NCI-H510A treated with DMSO at 0.1 percent for 48 hours (cell line): ENCODE measurements at regions not wholly inside any gene's neighbourhood (a gene's known extent, or its start where the extent isn't known, plus 50 kb on each side); places are given as distances from the start of the nearest gene placed in this dataset.
A peak's percentile ranks its signal among the peaks of the same experiment; 100 is the strongest.
"Not testable (repeated sequence)": the region's sequence is repeated elsewhere in the genome, so short reads cannot be mapped to it uniquely, and the experiment has no call there.

Experiments used
- DNase-seq: peaks from one replicate; lab custom pipeline; 2025; lab: John Stamatoyannopoulos, UW

DNA sequence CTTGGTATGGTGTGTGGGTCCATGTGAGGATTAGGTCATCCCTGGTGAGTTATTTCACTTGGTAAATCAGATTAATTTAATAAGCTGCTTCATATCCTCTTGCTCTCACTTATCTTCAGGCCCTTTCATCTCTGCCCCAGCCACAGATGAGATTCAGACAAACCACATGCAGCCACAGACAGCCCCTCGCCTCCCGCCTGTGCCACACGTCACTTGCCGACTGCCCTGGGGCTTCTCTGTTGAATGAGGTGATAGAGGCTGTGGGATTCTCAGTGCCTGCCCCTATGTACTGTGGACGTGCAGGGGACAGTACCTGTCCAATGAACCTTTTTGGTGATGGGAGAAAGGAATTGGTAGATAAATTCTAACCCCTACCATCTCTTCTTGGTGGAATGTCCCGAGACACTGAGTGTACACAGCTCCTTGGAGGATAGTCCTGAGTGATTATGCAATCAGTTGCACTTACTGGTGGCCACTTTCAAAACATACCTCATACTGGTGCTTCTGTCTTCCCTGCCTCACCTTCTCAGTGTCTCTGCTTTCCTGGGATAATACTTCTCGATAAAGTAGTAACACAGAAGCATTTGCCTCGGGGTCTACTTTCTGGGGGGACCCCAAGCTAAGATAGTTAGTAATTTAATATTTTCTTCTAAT lies 248.7 kb downstream of the TTC6 start:
- DNase-seq = no peak

DNA sequence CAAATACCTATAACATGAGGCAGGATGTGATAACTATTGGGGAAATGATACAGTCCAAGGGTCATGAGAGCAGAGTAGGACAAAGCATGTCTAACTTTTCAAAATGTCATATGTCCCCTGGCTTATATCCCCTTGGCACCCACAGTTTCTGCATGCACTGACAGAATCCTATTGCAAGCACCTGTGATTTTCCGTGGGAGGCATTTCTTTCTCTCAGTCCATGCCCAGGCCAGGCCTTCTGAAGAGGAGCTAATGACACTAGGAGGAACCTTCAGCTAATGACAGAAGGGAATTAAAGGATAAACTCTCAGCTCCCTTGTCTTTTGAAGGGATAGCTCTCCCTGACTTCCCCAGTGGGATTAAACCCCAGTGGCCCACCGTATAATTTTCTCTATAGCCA lies 249.2 kb downstream of the TTC6 start:
- no peak for DNase-seq

DNA sequence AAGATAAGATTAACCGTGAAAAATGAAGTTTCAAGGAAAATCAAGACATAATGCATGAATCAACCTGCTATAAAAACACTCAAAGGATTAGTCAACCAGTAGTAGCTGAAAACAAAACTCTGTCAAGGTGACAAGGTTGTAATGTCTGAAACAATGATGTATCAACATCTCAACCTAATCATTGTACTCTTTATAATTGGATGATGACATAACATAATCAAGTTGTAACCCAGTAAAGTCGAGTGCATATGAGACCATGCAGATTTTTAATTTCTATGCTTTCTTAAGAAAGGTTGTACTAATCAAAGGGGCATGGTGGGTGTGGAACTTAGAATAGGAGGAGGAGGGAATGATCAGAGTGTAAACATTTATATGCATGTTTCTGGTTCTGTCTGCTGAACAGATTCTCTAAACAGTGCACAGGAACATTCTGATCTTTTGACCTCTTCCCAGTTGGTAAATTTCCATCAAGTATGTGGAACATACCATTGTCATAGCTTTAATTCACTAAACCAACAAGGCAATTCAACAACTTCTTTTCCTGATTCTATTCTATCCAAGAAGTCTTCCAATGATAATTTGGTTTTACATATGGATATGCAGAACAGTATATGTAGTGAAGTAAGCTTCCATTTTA lies 253.7 kb downstream of the TTC6 start:
- no peak for DNase-seq

DNA sequence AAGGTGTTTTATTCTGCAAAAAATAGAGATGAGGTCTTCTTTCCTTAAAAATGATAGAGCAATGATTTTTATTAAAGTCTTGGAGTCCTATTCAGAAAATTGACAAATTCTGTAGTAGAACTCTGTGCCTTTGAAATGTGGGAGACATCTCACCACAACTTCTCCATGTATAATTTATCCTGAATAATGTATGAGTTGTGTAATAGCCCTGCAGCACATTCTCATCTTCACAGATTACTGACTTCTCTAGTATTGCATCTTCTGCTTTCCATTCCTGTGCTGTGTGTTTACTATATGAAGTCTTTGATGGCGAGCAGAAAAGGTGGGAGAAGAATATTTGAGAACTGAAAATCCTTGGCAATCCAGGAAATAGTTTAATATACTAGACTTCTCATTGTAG lies 255.6 kb downstream of the TTC6 start:
- DNase-seq = no peak

DNA sequence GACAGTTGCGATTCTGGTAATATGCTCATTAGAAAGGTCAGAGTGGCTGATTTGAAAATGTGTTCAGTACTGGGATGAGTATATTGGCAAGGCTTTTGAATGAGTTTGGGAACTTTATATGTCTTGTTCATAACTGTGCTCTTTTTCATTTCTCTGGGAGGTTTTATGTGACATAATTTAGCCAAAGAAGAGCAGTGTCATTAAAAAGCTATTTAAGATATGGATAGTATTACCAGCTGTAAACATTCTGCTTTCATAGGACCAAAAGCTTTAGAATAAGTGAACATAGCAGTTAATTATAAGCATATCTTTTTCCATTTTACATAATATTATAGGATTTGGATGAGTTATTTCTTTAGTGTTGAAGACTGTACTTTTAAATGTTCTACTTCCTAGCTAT lies 260.4 kb downstream of the TTC6 start:
- no peak for DNase-seq

DNA sequence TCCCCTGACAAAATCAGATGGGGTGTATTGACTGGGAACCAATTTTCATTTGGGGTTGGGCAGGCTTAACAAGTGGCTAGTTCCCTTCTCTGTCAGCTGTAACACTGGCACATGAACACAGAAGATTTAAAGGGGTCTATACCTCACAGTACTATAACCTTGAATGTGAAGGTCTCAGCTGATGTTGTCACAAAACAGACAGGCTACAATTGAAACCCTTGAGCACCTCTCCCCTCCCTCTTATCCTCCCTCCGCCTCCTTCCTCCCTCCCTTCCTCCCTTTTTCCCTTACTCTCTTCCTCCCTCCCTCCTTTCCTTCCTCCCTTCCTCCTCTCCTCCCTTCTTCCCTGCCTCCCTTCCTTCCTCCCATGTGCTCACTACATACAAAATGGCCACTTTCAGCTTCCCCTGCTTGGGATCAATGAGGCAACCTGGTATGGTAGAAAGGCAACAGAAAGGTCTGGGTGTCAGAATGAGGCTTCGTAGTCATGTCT lies 262.4 kb downstream of the TTC6 start:
- DNase-seq = no peak

DNA sequence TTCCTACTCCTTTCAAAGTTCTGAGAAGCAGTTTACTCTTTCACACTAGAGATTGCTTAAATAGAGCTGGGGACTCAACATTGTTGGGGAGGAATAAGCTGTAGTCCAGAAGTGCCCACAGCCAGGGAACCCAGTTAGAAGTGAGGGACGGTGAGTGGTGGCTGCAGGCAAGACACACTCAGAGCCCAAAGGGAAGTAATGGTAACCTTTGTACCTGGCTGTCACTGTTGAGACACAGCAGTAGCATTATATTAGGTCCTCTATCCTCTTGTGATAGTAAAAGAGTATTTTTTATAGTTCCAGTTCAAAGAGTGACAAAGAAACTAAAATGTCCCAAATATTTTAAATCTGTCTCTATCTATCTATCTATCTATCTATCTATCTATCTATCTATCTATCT lies 263.3 kb downstream of the TTC6 start:
- DNase-seq = no peak

DNA sequence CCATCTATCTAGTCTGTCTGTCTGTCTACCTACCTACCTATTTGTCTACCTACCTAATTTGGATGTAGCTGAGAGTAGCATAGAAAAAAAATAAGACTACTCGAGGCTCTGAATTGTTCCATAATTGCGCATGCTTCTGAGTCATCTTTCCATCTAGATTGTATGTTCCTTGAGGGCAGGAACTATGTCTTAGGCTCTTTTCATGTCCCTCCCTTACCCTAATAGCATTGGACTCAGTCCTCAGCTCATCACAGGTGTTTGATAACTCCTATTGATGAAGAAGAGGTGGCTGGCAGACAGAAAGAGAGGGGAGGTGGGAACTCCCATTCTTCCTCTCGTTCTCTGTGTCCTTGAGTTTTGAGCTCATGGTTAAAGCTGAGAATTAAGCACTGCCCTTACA lies 263.7 kb downstream of the TTC6 start:
- DNase-seq = no peak

DNA sequence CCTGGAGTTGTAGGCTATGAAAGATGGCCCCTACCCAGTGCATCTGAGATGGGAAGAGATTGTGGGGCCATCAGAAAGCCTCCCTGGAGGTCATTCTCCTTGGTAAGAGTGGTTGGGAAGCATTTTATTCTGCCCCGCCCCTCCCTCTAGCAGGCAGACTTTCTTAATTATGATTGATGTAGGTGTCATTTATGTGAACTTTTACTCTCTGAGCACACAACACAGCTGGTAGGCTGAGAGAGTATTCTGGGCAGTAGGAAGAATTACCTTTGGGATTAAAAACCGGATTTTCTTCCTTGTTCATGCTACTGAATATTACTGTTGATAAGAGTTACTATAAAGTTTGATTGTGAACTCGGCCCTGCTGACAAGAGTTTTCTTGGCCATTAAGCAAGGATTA lies 266.8 kb downstream of the TTC6 start:
- DNase-seq = no peak

DNA sequence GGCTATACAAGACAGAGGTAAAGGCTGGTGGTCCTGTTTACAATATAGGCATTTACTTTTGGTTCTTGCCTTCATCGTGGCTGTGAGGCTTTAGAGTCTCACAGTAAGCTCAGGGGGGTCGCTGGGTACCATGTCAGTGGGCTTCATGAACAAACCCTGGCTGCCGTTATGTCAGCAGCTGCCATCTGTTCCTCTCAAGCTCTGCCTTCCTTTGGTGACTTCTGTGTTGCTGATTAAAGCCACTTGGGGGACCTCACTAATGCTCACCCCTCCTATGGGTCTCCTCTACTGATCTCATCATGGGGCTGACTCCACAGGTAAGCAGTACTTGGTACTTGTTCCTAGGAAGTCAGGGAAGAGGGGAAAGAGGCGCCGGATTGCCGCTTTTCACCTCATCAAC lies 268.7 kb downstream of the TTC6 start:
- no peak for DNase-seq

DNA sequence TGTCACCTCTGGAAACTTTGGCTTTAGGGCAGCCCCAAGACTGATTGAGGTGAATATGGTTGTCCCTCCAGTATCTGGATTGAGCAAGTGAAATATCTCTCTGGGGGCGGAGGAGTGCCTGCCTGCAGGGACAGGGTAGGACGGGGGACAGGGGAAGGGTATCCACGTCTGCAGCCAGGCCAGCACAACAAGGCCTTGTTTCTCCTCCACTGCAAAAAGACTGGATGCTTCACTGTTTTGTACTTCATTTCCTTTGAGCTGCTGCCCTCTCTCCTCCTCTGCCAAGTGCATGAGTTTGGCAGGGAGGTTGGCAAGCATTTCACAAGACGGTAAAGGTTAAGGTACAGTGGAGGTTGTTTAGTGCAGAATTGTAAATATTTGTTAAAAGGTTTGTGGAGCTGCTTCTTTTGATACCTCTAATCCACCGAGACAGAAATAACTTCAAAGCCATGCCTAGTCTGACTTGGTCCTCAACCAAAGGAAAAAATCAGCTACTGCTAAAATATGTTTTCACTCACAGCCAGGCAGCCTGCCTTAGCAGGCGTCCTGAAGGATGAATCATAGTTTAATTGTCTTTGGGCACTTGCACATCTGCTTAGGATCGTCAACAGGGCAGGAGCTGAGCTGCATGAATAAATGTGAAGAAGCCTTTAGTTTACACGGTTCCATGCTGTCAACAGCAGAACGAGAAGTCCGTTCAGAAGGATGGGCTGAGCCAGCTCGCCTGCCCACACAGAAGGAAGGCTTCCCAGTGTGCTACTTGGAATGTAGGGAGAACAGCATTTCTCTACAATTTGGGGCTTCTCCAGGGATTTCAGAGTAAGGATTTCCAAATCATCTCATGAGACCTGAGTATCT lies 269.7 kb downstream of the TTC6 start:
- no peak for DNase-seq

DNA sequence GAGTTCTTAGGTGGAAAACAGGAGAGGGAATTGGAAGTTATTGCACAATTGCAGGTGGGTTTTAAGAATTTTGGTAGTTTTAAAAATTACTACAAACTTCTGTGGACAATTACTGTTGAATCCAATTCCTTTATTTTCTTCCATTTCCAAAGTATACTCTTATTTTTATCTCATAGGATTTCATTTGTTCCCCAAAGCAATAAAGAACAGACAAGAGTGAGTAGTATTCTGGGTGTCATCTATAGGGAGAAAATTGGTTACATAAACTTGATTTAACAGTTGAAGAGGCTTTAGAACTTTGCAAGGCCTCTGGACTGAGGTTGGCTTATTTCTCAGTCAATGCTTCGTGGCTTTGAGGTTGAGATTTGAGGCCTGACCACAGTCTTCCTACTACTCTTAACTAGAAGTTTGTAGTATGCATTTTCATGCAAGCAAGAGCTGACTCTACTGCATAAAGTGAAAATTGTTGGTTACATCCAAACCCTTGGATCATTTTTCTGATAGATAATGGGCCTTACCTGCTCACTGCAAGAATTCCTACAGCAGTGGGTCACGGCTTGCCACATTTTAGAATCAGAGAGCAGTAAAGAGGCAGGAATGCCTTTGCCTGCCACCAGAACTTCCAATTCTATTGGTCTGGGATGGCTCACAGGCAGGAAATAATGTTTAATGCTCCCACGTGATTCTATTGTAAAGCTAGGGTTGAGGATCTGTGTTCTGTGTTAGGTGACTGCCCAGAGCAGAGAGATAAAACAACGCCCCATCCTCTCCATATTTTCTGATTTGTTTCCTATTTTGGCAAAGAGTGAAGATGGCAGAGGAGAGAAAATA lies 270.5 kb downstream of the TTC6 start:
- DNase-seq = no peak

DNA sequence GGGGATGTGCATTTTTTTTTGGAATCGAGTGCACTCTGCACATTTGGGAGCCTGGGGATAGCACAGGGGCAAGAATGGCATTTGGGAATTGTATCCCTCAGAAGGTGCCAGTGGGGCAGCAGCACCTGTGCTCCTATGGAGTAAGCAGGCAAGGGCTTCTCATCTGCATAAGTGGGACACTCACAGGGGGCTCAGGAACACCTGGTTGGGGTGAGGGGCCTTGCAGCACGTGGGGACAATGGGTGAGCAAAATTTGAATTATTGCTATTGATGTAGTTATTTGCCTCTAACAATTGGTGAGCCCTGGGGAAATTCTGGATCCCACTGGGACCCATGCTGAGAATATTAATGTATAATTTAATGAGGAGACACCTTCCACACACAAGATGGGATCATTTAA lies 274.2 kb downstream of the TTC6 start:
- DNase-seq = no peak

DNA sequence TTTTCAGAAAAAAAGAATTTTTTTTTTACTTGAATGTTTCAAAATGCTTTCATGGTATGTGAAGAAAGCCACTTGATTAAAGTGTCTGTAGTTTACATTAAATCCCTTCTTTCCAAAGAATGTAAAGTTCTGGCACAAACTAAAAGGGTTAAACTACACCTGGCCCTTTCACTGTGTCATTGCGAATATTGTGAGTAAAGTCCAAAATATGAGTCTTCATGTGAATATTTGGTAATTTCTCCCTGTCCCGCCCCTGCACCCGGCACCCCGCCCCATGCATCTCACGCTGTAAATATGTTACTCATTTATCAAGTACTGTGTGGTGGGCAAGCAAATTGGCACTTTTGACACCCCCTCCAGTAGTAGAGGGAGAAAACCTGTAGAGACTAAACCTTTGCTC lies 274.7 kb downstream of the TTC6 start:
- no peak for DNase-seq

DNA sequence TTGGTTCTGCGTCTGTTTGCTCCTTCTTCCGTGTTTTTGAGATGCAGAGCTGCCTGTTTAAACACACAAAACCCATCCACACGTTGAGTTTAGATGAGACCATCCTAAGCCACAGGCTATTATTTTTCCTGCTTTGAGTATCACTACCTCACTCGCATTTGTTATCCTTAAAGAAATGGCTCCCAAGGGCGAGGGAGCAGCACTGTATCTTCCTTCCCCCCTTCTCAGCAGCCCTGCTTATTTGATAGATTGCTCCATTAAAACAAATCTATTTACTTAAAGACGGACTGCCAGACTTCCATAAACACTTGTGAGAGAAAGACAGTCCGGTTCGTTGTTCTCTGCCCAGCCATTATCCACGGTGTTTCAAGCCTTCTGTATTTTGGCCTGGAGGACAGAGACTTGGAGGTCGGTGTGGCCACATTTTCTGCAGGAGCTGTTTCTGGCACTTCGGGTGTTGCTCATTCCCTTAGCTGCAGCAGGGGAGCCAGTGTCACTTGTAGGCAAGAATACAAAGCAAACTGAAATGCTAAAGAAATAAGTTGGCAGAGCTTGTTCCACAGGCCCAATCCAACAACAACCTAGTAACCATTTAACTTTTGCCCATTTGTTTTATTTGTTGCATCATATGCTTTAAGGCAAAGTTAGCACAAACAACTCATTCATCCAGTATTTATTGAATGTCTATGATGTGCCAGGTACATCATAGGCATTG lies 275.4 kb downstream of the TTC6 start:
- DNase-seq = no peak

DNA sequence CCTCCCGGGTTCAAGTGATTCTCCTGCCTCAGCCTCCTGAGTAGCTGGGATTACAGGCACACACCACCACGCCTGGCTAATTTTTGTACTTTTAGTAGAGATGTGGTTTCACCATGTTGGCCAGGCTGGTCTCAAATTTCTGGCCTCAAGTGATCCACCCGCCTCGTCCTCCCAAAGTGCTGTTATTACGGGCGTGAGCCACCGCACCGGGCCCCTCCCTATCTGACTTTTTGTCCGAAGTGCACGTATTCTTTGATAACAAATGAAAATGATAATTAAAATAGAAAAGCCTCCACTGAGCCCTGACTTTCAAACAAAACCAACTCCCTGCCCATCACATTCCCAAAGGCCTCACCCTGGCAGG lies 278.6 kb downstream of the TTC6 start:
- not testable (repeated sequence) for DNase-seq

DNA sequence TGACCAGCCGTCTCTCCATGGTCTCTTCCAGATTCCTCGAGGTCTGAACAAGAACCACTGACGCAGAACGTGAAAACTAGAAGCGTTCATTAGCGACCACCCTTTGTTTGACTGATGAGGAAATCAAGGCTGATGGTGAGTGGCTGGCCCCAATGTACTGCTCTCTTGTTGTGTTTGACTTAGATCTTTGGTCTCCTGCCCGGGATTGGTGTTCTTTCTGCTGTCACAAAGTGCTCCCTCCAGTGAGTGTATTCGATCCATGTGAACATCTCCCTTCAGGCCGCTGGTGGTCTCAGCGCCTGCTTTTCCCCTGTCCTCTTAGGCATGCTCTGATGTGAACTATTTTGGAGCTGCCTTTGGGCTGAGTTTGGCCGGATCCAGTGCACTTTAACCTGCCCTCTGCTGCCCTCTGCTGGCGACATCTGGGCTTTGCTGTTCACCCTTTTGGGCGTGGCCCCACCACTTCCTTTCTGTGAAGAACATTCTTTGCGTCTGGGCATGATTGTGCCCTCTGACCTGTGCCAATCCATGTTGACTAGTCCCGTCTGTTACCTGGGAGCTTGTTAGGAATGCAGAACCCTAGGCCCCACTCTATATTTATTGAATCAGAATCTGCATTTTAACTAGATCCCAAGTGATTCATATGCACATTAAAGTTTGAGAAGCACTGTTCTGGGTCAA lies 279.1 kb downstream of the TTC6 start:
- peak; percentile 82 for DNase-seq

DNA sequence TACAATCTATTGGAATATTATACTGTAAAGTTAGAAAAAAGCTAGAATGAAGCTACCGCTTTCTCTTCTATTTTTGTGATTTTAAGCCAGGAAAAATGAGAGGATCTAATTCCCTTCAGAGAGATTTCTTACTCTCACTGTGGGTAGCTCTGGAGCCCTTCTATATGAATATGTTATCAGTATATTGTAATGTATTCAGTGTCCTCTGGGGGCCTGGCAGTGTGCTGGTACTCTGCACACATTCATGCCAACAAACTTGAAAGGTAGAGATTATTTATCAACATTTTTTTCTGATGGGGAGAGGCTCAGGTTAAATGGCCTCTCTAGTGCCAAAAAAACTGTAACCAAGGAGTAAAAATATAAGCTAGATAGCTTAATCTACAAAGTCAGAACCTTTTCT lies 292.8 kb downstream of the TTC6 start:
- no peak for DNase-seq

DNA sequence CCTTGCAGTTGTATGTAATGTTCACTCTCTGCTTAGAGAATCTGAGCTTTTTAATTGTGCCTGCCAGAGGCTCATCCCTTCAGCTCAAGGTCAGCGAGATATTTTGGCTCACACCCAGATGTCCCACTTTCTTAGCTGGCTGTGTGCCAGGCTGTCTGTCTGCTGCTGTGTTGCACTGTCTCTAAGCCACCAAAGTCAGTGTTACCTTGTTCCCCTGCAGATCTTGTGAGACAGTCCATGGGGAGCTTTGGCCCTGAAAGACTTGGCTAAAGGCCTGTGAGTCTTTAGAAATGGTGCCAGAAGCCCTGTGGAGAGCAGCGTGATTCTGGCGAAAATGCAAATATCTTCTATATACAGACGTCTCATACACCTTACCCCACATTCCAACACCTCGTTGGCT lies 293.7 kb downstream of the TTC6 start:
- DNase-seq = no peak

DNA sequence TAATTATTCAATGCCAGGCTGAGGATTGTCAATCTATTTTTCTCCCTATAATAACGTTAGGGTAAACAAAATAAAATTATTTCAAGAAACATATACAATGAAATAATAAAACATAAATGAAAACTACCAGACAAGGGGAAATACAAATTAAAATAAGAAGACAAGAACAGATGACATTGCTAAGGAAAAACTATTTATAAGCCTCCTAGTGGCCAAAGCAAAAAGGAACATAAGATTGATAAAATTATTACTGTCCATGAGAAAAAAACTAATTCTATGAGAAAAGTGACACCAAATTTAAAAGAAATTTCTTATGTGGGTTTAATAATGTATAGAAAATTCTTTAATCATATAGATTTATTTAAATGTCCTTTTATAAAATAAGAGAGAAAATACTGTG lies 294.7 kb downstream of the TTC6 start:
- DNase-seq = no peak

DNA sequence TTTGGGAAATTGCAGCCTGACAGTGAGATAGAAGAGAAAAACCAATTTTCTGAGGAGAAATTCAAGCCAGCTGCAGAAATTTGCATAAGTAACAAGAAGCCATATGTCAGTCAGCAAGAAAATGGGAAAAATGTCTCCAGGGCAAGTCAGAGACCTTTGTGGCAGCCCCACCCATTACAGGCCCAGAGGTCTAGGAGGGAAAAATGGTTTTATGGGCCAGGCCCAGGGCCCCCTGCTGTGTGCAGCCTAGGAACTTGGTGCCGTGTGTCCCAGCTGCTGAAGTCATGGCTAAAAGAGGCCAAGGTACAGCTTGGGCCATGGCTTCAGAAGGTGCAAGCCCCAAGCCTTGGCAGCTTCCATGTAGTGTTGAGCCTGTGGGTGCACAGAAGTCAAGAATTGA lies 296.1 kb downstream of the TTC6 start:
- DNase-seq = not testable (repeated sequence)
